ENCODE measurements at regions not wholly inside any gene's neighbourhood (a gene's known extent, or its start where the extent isn't known, plus 50 kb on each side); places are given as distances from the start of the nearest gene placed in this dataset.

DNA sequence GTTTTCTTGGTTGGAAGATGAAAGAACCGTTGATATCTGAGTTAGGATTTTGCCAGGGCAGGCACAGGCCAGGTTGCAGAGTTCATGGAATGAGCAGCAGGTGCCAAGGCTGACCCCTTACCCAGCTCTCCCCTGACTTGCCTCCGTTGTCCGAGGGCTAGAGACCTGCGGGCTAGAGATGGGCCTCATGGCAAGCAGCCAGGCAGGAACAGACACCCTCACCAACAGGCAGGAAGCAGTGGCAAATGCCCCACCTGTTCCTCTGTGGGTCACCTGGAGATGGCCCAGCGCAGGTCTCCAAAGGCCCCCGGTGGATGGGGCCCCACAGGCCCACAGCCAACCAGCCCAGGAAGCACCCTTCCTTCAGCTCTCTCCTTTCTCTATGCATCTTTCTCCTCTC lies 186.7 kb upstream of the PMEPA1 start (continued):
- no peak for TF ChIP-seq TAF7 (optimal IDR thresholded peaks at IDR 0.05; ENCODE audit: borderline replicate concordance, low read depth, low read length)
- TF ChIP-seq, protein P1, sequence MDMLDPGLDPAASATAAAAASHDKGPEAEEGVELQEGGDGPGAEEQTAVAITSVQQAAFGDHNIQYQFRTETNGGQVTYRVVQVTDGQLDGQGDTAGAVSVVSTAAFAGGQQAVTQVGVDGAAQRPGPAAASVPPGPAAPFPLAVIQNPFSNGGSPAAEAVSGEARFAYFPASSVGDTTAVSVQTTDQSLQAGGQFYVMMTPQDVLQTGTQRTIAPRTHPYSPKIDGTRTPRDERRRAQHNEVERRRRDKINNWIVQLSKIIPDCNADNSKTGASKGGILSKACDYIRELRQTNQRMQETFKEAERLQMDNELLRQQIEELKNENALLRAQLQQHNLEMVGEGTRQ (IDR thresholded peaks at IDR 0.05; ENCODE audit: low read length), result no peak
- TF ChIP-seq, protein P2, sequence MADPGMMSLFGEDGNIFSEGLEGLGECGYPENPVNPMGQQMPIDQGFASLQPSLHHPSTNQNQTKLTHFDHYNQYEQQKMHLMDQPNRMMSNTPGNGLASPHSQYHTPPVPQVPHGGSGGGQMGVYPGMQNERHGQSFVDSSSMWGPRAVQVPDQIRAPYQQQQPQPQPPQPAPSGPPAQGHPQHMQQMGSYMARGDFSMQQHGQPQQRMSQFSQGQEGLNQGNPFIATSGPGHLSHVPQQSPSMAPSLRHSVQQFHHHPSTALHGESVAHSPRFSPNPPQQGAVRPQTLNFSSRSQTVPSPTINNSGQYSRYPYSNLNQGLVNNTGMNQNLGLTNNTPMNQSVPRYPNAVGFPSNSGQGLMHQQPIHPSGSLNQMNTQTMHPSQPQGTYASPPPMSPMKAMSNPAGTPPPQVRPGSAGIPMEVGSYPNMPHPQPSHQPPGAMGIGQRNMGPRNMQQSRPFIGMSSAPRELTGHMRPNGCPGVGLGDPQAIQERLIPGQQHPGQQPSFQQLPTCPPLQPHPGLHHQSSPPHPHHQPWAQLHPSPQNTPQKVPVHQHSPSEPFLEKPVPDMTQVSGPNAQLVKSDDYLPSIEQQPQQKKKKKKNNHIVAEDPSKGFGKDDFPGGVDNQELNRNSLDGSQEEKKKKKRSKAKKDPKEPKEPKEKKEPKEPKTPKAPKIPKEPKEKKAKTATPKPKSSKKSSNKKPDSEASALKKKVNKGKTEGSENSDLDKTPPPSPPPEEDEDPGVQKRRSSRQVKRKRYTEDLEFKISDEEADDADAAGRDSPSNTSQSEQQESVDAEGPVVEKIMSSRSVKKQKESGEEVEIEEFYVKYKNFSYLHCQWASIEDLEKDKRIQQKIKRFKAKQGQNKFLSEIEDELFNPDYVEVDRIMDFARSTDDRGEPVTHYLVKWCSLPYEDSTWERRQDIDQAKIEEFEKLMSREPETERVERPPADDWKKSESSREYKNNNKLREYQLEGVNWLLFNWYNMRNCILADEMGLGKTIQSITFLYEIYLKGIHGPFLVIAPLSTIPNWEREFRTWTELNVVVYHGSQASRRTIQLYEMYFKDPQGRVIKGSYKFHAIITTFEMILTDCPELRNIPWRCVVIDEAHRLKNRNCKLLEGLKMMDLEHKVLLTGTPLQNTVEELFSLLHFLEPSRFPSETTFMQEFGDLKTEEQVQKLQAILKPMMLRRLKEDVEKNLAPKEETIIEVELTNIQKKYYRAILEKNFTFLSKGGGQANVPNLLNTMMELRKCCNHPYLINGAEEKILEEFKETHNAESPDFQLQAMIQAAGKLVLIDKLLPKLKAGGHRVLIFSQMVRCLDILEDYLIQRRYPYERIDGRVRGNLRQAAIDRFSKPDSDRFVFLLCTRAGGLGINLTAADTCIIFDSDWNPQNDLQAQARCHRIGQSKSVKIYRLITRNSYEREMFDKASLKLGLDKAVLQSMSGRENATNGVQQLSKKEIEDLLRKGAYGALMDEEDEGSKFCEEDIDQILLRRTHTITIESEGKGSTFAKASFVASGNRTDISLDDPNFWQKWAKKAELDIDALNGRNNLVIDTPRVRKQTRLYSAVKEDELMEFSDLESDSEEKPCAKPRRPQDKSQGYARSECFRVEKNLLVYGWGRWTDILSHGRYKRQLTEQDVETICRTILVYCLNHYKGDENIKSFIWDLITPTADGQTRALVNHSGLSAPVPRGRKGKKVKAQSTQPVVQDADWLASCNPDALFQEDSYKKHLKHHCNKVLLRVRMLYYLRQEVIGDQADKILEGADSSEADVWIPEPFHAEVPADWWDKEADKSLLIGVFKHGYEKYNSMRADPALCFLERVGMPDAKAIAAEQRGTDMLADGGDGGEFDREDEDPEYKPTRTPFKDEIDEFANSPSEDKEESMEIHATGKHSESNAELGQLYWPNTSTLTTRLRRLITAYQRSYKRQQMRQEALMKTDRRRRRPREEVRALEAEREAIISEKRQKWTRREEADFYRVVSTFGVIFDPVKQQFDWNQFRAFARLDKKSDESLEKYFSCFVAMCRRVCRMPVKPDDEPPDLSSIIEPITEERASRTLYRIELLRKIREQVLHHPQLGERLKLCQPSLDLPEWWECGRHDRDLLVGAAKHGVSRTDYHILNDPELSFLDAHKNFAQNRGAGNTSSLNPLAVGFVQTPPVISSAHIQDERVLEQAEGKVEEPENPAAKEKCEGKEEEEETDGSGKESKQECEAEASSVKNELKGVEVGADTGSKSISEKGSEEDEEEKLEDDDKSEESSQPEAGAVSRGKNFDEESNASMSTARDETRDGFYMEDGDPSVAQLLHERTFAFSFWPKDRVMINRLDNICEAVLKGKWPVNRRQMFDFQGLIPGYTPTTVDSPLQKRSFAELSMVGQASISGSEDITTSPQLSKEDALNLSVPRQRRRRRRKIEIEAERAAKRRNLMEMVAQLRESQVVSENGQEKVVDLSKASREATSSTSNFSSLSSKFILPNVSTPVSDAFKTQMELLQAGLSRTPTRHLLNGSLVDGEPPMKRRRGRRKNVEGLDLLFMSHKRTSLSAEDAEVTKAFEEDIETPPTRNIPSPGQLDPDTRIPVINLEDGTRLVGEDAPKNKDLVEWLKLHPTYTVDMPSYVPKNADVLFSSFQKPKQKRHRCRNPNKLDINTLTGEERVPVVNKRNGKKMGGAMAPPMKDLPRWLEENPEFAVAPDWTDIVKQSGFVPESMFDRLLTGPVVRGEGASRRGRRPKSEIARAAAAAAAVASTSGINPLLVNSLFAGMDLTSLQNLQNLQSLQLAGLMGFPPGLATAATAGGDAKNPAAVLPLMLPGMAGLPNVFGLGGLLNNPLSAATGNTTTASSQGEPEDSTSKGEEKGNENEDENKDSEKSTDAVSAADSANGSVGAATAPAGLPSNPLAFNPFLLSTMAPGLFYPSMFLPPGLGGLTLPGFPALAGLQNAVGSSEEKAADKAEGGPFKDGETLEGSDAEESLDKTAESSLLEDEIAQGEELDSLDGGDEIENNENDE (IDR thresholded peaks at IDR 0.05; ENCODE audit: insufficient replicate concordance, low read length), result no peak
- no peak for TF ChIP-seq HDAC6 (IDR thresholded peaks at IDR 0.05; ENCODE audit: low read depth, low read length)

All from H1 (cell line).